Keratinocyte (primary cell): ENCODE measurements at regions not wholly inside any gene's neighbourhood (a gene's known extent, or its start where the extent isn't known, plus 50 kb on each side); places are given as distances from the start of the nearest gene placed in this dataset.

Experiments used
- CTCF ChIP-seq, 3 experiments: IDR thresholded peaks in 1 of 3; conservative IDR thresholded peaks in 1 of 3; optimal IDR thresholded peaks in 1 of 3; 2 replicates in 2 of 3; 3 replicates in 1 of 3; pipeline versions ENCODE3 to v1.5.1; 2011; ENCODE audit warnings: low read length in 3 of 3, mild to moderate bottlenecking in 3 of 3, moderate library complexity in 2 of 3, control low read depth in 1 of 3, inconsistent platforms in 1 of 3; ENCODE audit not compliant: insufficient read depth in 2 of 3; ENCODE audit errors: extremely low read depth in 1 of 3
- EZH2 ChIP-seq: IDR thresholded peaks from one replicate; pipeline ENCODE4 v1.6.1; 2012; ENCODE audit warnings: inconsistent platforms, mild to moderate bottlenecking, low read length, moderate library complexity

GRCh38 chr10:46225597-46225996, 61.2 kb upstream of the ANTXRL start:
- no peak for TF ChIP-seq CTCF (optimal IDR thresholded peaks at IDR 0.05 in 1 of 3, IDR thresholded peaks at IDR 0.05 in 1 of 3, conservative IDR thresholded peaks at IDR 0.05 in 1 of 3; ENCODE audit: extremely low read depth in 1 of 3, insufficient read depth in 2 of 3, low read length in 3 of 3)
- TF ChIP-seq EZH2 = no peak
